ENCODE measurements at regions not wholly inside any gene's neighbourhood (a gene's known extent, or its start where the extent isn't known, plus 50 kb on each side); places are given as distances from the start of the nearest gene placed in this dataset.

DNA sequence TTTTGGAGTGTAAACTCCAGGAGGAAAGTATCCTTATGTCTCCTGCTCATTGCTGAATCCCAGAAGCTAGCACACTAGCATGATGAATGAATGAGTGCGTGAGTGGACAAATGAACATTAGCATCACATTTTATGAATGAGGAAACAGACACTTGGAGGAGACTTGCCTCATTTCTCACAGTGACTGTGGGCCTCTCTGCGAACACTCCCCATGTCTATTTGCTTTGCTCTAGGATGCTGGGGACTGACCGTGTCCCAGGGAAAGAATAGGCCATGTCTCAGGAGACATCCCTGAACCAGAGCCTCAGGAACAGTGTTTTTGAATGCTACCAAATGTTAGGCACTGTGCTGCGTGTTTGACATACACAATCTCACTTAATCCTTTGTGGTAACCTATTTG, 140.9 kb downstream of the OMA1 start:
- Histone ChIP-seq H3K4me2 (replicated peaks; ENCODE audit: extremely low read depth, low read length, poor library complexity, severe bottlenecking) (no peak overlapping the region), H2AFZ (ENCODE audit: insufficient read depth, low read depth, low read length, poor library complexity, severe bottlenecking) (no peak overlapping the region), H3K4me3 (replicated peaks in 1 of 3; ENCODE audit: low read depth in 2 of 3, low read length in 3 of 3) (no peak overlapping the region), H4K20me1 (ENCODE audit: insufficient read depth, low read length) (no peaks in the 10 kb centered on the region), H3K4me1 (ENCODE audit: control insufficient read depth in 1 of 2, insufficient read depth in 2 of 2, low read length in 2 of 2) (no peaks in the 10 kb centered on the region), H3K79me2 (ENCODE audit: insufficient read depth, low read length) (no peaks in the 10 kb centered on the region), H3K36me3 (replicated peaks in 1 of 2; ENCODE audit: control insufficient read depth in 1 of 2, insufficient read depth in 2 of 2, low read length in 2 of 2) (no peaks in the 10 kb centered on the region), H3K27me3 (ENCODE audit: control insufficient read depth in 2 of 2, insufficient read depth in 2 of 2, low read length in 2 of 2) (no peaks in the 10 kb centered on the region), H3K27ac (ENCODE audit: low read depth in 1 of 2, low read length in 2 of 2) (no peak overlapping the region), H3K9me3 (replicated peaks in 1 of 2; ENCODE audit: control insufficient read depth in 1 of 2, insufficient read depth in 1 of 2, low read length in 2 of 2) (no peaks in the 10 kb centered on the region), H3K9ac (ENCODE audit: insufficient read depth, low read length, poor library complexity, severe bottlenecking) (no peak overlapping the region)
- no peaks in the 10 kb centered on the region for H3K36me3 Mint-ChIP-seq
- 100% methylated on average over 3 of the region's 4 CpGs for WGBS (ENCODE audit: insufficient coverage)
- no peak overlapping the region for H3K27ac Mint-ChIP-seq
- TF ChIP-seq, protein P1, sequence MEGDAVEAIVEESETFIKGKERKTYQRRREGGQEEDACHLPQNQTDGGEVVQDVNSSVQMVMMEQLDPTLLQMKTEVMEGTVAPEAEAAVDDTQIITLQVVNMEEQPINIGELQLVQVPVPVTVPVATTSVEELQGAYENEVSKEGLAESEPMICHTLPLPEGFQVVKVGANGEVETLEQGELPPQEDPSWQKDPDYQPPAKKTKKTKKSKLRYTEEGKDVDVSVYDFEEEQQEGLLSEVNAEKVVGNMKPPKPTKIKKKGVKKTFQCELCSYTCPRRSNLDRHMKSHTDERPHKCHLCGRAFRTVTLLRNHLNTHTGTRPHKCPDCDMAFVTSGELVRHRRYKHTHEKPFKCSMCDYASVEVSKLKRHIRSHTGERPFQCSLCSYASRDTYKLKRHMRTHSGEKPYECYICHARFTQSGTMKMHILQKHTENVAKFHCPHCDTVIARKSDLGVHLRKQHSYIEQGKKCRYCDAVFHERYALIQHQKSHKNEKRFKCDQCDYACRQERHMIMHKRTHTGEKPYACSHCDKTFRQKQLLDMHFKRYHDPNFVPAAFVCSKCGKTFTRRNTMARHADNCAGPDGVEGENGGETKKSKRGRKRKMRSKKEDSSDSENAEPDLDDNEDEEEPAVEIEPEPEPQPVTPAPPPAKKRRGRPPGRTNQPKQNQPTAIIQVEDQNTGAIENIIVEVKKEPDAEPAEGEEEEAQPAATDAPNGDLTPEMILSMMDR (IDR thresholded peaks at IDR 0.05), result no peak
- no peak for DNase-seq
- H3K9me3 Mint-ChIP-seq, result no peaks in the 10 kb centered on the region
- H3K4me1 Mint-ChIP-seq, result no peaks in the 10 kb centered on the region
- intact Hi-C loops (cut with micrococcal nuclease), result no loop called here
- no peak overlapping the region for H3K4me3 Mint-ChIP-seq
- peaks cover 0 to 1% (median 0%) of the 10 kb centered on the region in 3 donors for H3K27me3 Mint-ChIP-seq (ENCODE audit: low read depth in 3 of 3)

- Mint-ChIP-seq H3K4me1 (no peaks in the 10 kb centered on the region), H3K27ac (no peak overlapping the region), H3K27me3 (ENCODE audit: low read depth in 3 of 3) (peaks cover 0 to 2% (median 0%) of the 10 kb centered on the region in 3 donors), H3K36me3 (no peaks in the 10 kb centered on the region), H3K9me3 (no peaks in the 10 kb centered on the region), H3K4me3 (no peak overlapping the region)
- Histone ChIP-seq H3K4me3 (replicated peaks in 1 of 3; ENCODE audit: low read depth in 2 of 3, low read length in 3 of 3) (no peak overlapping the region), H3K9me3 (replicated peaks in 1 of 2; ENCODE audit: control insufficient read depth in 1 of 2, insufficient read depth in 1 of 2, low read length in 2 of 2) (no peaks in the 10 kb centered on the region), H3K4me2 (replicated peaks; ENCODE audit: extremely low read depth, low read length, poor library complexity, severe bottlenecking) (no peak overlapping the region), H4K20me1 (ENCODE audit: insufficient read depth, low read length) (no peaks in the 10 kb centered on the region), H3K79me2 (ENCODE audit: insufficient read depth, low read length) (no peaks in the 10 kb centered on the region), H3K27ac (ENCODE audit: low read depth in 1 of 2, low read length in 2 of 2) (no peak overlapping the region), H3K27me3 (ENCODE audit: control insufficient read depth in 2 of 2, insufficient read depth in 2 of 2, low read length in 2 of 2) (no peaks in the 10 kb centered on the region), H2AFZ (ENCODE audit: insufficient read depth, low read depth, low read length, poor library complexity, severe bottlenecking) (no peak overlapping the region), H3K9ac (ENCODE audit: insufficient read depth, low read length, poor library complexity, severe bottlenecking) (no peak overlapping the region), H3K4me1 (ENCODE audit: control insufficient read depth in 1 of 2, insufficient read depth in 2 of 2, low read length in 2 of 2) (no peaks in the 10 kb centered on the region), H3K36me3 (replicated peaks in 1 of 2; ENCODE audit: control insufficient read depth in 1 of 2, insufficient read depth in 2 of 2, low read length in 2 of 2) (no peaks in the 10 kb centered on the region)
- no peak for DNase-seq
- intact Hi-C loops (cut with micrococcal nuclease), result no loop called here
- 100% methylated on average over 1 of the region's 1 CpG for WGBS (ENCODE audit: insufficient coverage)
- TF ChIP-seq, protein P1 (IDR thresholded peaks at IDR 0.05), result no peak
Observed at GRCh38 chr1:58403894-58404293, 142.6 kb downstream of the OMA1 start.
